ENCODE measurements at regions not wholly inside any gene's neighbourhood (a gene's known extent, or its start where the extent isn't known, plus 50 kb on each side); places are given as distances from the start of the nearest gene placed in this dataset.

GRCh38 chr11:54930930-54931329 is 224.3 kb downstream of the OR4A5 start (continued):
- TF ChIP-seq CTCF (IDR thresholded peaks at IDR 0.05 in 2 of 3, conservative IDR thresholded peaks at IDR 0.05 in 1 of 3; ENCODE audit: borderline replicate concordance in 1 of 3, insufficient read depth in 1 of 3, low read depth in 2 of 3, low read length in 2 of 3) = no peak
- TF ChIP-seq JUND (IDR thresholded peaks at IDR 0.05) = no peak

DNA sequence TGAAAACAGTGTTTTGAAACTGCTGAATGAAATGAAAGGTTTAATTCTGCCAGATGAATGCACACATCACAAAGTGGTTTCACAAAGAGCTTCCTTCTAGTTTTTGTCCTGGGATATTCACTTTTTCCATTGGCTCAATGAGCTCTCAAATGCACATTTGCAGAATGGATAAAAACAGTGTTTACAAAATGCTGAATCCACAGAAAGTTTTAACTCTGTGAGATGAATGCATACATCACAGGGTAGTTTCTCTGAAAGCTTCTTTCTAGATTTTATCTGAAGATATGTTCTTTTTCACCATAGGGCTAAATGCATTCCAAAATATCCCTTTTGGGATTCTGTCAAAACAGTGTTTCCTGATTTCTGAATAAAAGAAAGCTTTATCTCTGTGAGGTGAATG is 237.6 kb downstream of the OR4A5 start:
- Histone ChIP-seq H3K27ac (ENCODE audit: low read depth, low read length) (no peak overlapping the region), H3K27me3 (ENCODE audit: insufficient read depth, low read length) (no peaks in the 10 kb centered on the region), H3K4me3 (replicated peaks in 1 of 2; ENCODE audit: low read depth in 1 of 2, low read length in 2 of 2) (no peak overlapping the region), H3K4me1 (ENCODE audit: control insufficient read depth in 1 of 2, insufficient read depth in 2 of 2, low read length in 2 of 2) (no peaks in the 10 kb centered on the region), H3K9me2 (ENCODE audit: insufficient read depth) (no peaks in the 10 kb centered on the region), H3K9ac (ENCODE audit: low read length) (no peak overlapping the region), H3K36me3 (ENCODE audit: control insufficient read depth in 1 of 2, insufficient read depth in 2 of 2, low read length in 2 of 2) (no peaks in the 10 kb centered on the region), H4K20me1 (ENCODE audit: insufficient read depth) (no peaks in the 10 kb centered on the region), H2AFZ (ENCODE audit: low read depth, low read length, poor library complexity, severe bottlenecking) (no peak overlapping the region), H3K79me2 (ENCODE audit: insufficient read depth, low read length) (no peaks in the 10 kb centered on the region), H3K4me2 (ENCODE audit: low read length) (no peak overlapping the region), H3K9me3 (ENCODE audit: control insufficient read depth in 1 of 2, insufficient read depth in 1 of 2, low read depth in 1 of 2, low read length in 2 of 2) (peaks cover 22 to 28% of the 10 kb centered on the region in 2 experiments; a peak in 2 of 4 replicates)
- intact Hi-C loops (cut with micrococcal nuclease) = no loop called here
- ChIA-PET CTCF (no interaction called here), POLR2A (no interaction called here), RAD21 (ENCODE audit: low non-redundant PET in 1 of 2, low total read pairs in 2 of 2, uncharacterized antibody in 2 of 2, unreplicated experiment in 2 of 2) (no interaction called here)
- DNase-seq (ENCODE audit: low read depth, low spot score) = no peak
- TF ChIP-seq FOSL1 (IDR thresholded peaks at IDR 0.05; ENCODE audit: low read depth) (no peak), POLR2A (IDR thresholded peaks at IDR 0.05; ENCODE audit: borderline replicate concordance, extremely low read depth, insufficient read depth, insufficient read length) (no peak), POLR2AphosphoS5 (IDR thresholded peaks at IDR 0.05; ENCODE audit: low read depth, low read length) (no peak), EZH2phosphoT487 (IDR thresholded peaks at IDR 0.05; ENCODE audit: borderline replicate concordance) (no peak), YY1 (IDR thresholded peaks at IDR 0.05; ENCODE audit: extremely low read depth, insufficient replicate concordance, low read depth, low read length) (no peak), SP1 (IDR thresholded peaks at IDR 0.05; ENCODE audit: low read depth) (no peak), CEBPB (IDR thresholded peaks at IDR 0.05; ENCODE audit: low read depth) (no peak), CBX3 (IDR thresholded peaks at IDR 0.05; ENCODE audit: low read depth) (no peak), MAX (IDR thresholded peaks at IDR 0.05) (no peak), EZH2 (IDR thresholded peaks at IDR 0.05) (no peak), SIN3A (IDR thresholded peaks at IDR 0.05; ENCODE audit: low read depth) (no peak), SRF (IDR thresholded peaks at IDR 0.05; ENCODE audit: low read depth) (no peak), JUND (IDR thresholded peaks at IDR 0.05) (no peak), TCF7L2 (IDR thresholded peaks at IDR 0.05; ENCODE audit: borderline replicate concordance, extremely low read depth, insufficient read depth, insufficient read length) (no peak), EGR1 (IDR thresholded peaks at IDR 0.05; ENCODE audit: low read depth) (no peak)
- TF ChIP-seq, protein P1, sequence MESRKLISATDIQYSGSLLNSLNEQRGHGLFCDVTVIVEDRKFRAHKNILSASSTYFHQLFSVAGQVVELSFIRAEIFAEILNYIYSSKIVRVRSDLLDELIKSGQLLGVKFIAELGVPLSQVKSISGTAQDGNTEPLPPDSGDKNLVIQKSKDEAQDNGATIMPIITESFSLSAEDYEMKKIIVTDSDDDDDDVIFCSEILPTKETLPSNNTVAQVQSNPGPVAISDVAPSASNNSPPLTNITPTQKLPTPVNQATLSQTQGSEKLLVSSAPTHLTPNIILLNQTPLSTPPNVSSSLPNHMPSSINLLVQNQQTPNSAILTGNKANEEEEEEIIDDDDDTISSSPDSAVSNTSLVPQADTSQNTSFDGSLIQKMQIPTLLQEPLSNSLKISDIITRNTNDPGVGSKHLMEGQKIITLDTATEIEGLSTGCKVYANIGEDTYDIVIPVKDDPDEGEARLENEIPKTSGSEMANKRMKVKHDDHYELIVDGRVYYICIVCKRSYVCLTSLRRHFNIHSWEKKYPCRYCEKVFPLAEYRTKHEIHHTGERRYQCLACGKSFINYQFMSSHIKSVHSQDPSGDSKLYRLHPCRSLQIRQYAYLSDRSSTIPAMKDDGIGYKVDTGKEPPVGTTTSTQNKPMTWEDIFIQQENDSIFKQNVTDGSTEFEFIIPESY (IDR thresholded peaks at IDR 0.05; ENCODE audit: extremely low read depth, insufficient replicate concordance, low read length) = no peak
- ATAC-seq = no peak
- no TSS peak for BruUV-seq (replicated peaks)

Data from HCT116 (cell line).